ENCODE measurements at regions not wholly inside any gene's neighbourhood (a gene's known extent, or its start where the extent isn't known, plus 50 kb on each side); places are given as distances from the start of the nearest gene placed in this dataset.

DNA sequence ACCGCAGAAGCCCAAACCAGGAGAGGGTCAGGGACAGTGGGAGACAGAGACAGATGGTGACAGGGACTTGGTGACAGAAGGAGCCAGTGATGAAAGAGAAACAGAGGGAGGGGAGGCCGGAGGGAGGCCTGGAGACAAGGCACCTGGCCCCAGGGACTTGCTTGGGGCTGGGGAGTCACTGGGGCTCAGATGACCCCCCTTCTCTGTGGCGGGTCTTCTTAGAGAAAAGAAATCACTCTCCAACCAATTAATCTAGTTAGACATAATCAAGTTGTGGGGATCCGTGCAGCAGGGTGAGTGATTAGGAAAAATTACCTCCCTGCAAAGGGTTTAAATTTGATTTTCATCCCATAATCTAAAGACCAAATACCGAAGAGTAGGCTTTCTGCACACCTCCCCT is 519.8 kb downstream of the PTPRU start:
- TF ChIP-seq, protein P1, sequence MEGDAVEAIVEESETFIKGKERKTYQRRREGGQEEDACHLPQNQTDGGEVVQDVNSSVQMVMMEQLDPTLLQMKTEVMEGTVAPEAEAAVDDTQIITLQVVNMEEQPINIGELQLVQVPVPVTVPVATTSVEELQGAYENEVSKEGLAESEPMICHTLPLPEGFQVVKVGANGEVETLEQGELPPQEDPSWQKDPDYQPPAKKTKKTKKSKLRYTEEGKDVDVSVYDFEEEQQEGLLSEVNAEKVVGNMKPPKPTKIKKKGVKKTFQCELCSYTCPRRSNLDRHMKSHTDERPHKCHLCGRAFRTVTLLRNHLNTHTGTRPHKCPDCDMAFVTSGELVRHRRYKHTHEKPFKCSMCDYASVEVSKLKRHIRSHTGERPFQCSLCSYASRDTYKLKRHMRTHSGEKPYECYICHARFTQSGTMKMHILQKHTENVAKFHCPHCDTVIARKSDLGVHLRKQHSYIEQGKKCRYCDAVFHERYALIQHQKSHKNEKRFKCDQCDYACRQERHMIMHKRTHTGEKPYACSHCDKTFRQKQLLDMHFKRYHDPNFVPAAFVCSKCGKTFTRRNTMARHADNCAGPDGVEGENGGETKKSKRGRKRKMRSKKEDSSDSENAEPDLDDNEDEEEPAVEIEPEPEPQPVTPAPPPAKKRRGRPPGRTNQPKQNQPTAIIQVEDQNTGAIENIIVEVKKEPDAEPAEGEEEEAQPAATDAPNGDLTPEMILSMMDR (IDR thresholded peaks at IDR 0.05; ENCODE audit: poor library complexity, severe bottlenecking): no peak
- TF ChIP-seq EP300 (conservative IDR thresholded peaks at IDR 0.05; ENCODE audit: poor library complexity, severe bottlenecking) (no peak), EZH2 (IDR thresholded peaks at IDR 0.05; ENCODE audit: borderline replicate concordance, insufficient read depth, low read length, poor library complexity, severe bottlenecking) (no peak), POLR2AphosphoS5 (IDR thresholded peaks at IDR 0.05) (no peak), SMC3 (conservative IDR thresholded peaks at IDR 0.05; ENCODE audit: poor library complexity) (no peak), REST (IDR thresholded peaks at IDR 0.05; ENCODE audit: borderline replicate concordance) (no peak), TAF1 (IDR thresholded peaks at IDR 0.05; ENCODE audit: low read depth) (no peak)

All from neural cell (in vitro differentiated cells).